A673 (cell line): ENCODE measurements at regions not wholly inside any gene's neighbourhood (a gene's known extent, or its start where the extent isn't known, plus 50 kb on each side); places are given as distances from the start of the nearest gene placed in this dataset.

Experiments
- BruUV-seq: library from RNA; stranded (reverse); fragments of 400-500 nt; replicated peaks from 2 replicates; lab custom pipeline; 2021; lab: Mats Ljungman, UMichigan
- CTCF ChIA-PET: fragments of 300-600 bp; sonication (Branson Sonifier 250); formaldehyde crosslinking; loops from one replicate; lab custom pipeline; 2022; ENCODE audit warnings: antibody characterized with exemption; lab: Charles Lee
- POLR2A ChIA-PET: fragments of 300-600 bp; sonication (Branson Sonifier 250); formaldehyde crosslinking; loops from one replicate; lab custom pipeline; 2022; ENCODE audit warnings: antibody characterized with exemption; ENCODE audit not compliant: low non-redundant PET; lab: Charles Lee
- DNase-seq: peaks from one replicate; pipeline ENCODE4 v3.0.0-alpha.2; 2015; ENCODE audit warnings: low spot score
- H3K27ac ChIP-seq: fragments of 200-600 bp; sonication (generic); 2 replicates; pipeline ENCODE4 v1.5.1; 2016; ENCODE audit warnings: mixed run types, low read depth, mild to moderate bottlenecking, mixed read lengths, antibody characterized with exemption, low read length; ENCODE audit not compliant: poor library complexity, severe bottlenecking
- H3K27me3 ChIP-seq: fragments of 200-600 bp; sonication (generic); replicated peaks from 2 replicates; pipeline ENCODE4 v1.6.1; 2017; ENCODE audit warnings: mixed run types, low read depth, mild to moderate bottlenecking, mixed read lengths, antibody characterized with exemption, low read length; ENCODE audit not compliant: insufficient read depth, poor library complexity
- H3K36me3 ChIP-seq: fragments of 200-600 bp; sonication (generic); 2 replicates; pipeline ENCODE4 v1.6.1; 2016; ENCODE audit warnings: mixed run types, mild to moderate bottlenecking, mixed read lengths, antibody characterized with exemption, low read length; ENCODE audit not compliant: insufficient read depth, poor library complexity, severe bottlenecking
- H3K4me1 ChIP-seq: fragments of 200-600 bp; sonication (generic); 2 replicates; pipeline ENCODE4 v1.6.1; 2017; ENCODE audit warnings: mixed run types, mild to moderate bottlenecking, mixed read lengths, antibody characterized with exemption, low read length; ENCODE audit not compliant: insufficient read depth, poor library complexity, severe bottlenecking
- H3K4me3 ChIP-seq: fragments of 200-600 bp; sonication (generic); 2 replicates; pipeline ENCODE4 v1.5.1; 2016; ENCODE audit warnings: low read depth, mixed run types, mild to moderate bottlenecking, mixed read lengths, low read length; ENCODE audit not compliant: poor library complexity, severe bottlenecking
- H3K9me3 ChIP-seq: fragments of 200-600 bp; sonication (generic); 2 replicates; pipeline ENCODE4 v1.6.1; 2016; ENCODE audit warnings: mixed run types, low read depth, mild to moderate bottlenecking, mixed read lengths, antibody characterized with exemption, low read length; ENCODE audit not compliant: poor library complexity, severe bottlenecking
- CTCF ChIP-seq: fragments of 300-800, 200-600 bp; sonication (generic); conservative IDR thresholded peaks from 2 replicates; pipeline ENCODE4 v1.5.1; 2017; ENCODE audit warnings: low read depth, mild to moderate bottlenecking, antibody characterized with exemption, low read length, moderate library complexity, mixed read lengths
- EZH2 ChIP-seq: fragments of 200-600 bp; sonication (generic); IDR thresholded peaks from 2 replicates; pipeline ENCODE4 v1.6.1; 2017; ENCODE audit warnings: borderline replicate concordance, low read depth, mild to moderate bottlenecking, mixed read lengths, antibody characterized with exemption, low read length; ENCODE audit not compliant: poor library complexity, severe bottlenecking
- intact Hi-C: fragments of 100-400 bp; cut with micrococcal nuclease; formaldehyde crosslinking; loops from one replicate; pipeline ENCODE4 v1.10.0; 2022; ENCODE audit not compliant: unreplicated experiment

GRCh38 chr22:48972979-48973693 is 854.5 kb downstream of the BRD1 start:
- intact Hi-C loops: no loop called here
- no peak overlapping the region for H3K27ac ChIP-seq
- no peak for DNase-seq
- CTCF ChIA-PET: no interaction called here
- POLR2A ChIA-PET: no interaction called here
- no peaks in the 10 kb centered on the region for H3K9me3 ChIP-seq
- TF ChIP-seq EZH2 (no peak), CTCF (no peak)
- H3K36me3 ChIP-seq: no peaks in the 10 kb centered on the region
- H3K4me3 ChIP-seq: no peak overlapping the region
- peaks cover 26% of the 10 kb centered on the region for H3K4me1 ChIP-seq
- no TSS peak for BruUV-seq
- no peaks in the 10 kb centered on the region for H3K27me3 ChIP-seq

- TF ChIP-seq CTCF (peak; percentile 55), EZH2 (no peak)
- Histone ChIP-seq H3K4me1 (no peaks in the 10 kb centered on the region), H3K4me3 (no peak overlapping the region), H3K27ac (no peak overlapping the region), H3K9me3 (no peaks in the 10 kb centered on the region), H3K27me3 (no peaks in the 10 kb centered on the region), H3K36me3 (no peaks in the 10 kb centered on the region)
- no TSS peak for BruUV-seq
- intact Hi-C loops: no loop called here
- DNase-seq: no peak
- POLR2A ChIA-PET: no interaction called here
- CTCF ChIA-PET: no interaction called here
Observed at GRCh38 chr22:48968201-48968959, 859.3 kb downstream of the BRD1 start.

- Histone ChIP-seq H3K27ac (no peak overlapping the region), H3K27me3 (no peaks in the 10 kb centered on the region), H3K36me3 (no peaks in the 10 kb centered on the region), H3K4me1 (no peaks in the 10 kb centered on the region), H3K4me3 (no peak overlapping the region), H3K9me3 (no peaks in the 10 kb centered on the region)
- no TSS peak for BruUV-seq
- intact Hi-C loops: no loop called here
- ChIA-PET POLR2A (no interaction called here), CTCF (no interaction called here)
- DNase-seq: no peak
- no peak for TF ChIP-seq CTCF
- TF ChIP-seq EZH2: no peak
Observed at GRCh38 chr22:48963405-48963804, 864.3 kb downstream of the BRD1 start.
